CD14-positive monocyte (primary cell): ENCODE measurements at regions not wholly inside any gene's neighbourhood (a gene's known extent, or its start where the extent isn't known, plus 50 kb on each side); places are given as distances from the start of the nearest gene placed in this dataset.

Experiments used
- DNase-seq, 3 donors: peaks; one replicate each; pipeline ENCODE4 v3.0.0-alpha.2; 2011 to 2022
- H2AFZ ChIP-seq: 2 replicates; pipeline ENCODE4 v1.6.0; 2012; ENCODE audit warnings: mild to moderate bottlenecking, low read depth, low read length, inconsistent platforms; ENCODE audit not compliant: insufficient read depth, poor library complexity, severe bottlenecking
- H3K27ac ChIP-seq, 2 donors: 1 replicate in 1 of 2; 2 replicates in 1 of 2; pipeline ENCODE4 v1.5.1; 2012 to 2013; ENCODE audit warnings: low read length in 2 of 2, control low read depth in 1 of 2, inconsistent platforms in 1 of 2, low read depth in 1 of 2, mild to moderate bottlenecking in 1 of 2
- H3K27me3 ChIP-seq, 2 donors: one replicate each; pipeline versions ENCODE4 v1.6.0 to v1.6.1; 2011 to 2013; ENCODE audit warnings: low read length in 2 of 2; ENCODE audit not compliant: control insufficient read depth in 2 of 2, insufficient read depth in 2 of 2
- H3K36me3 ChIP-seq, 2 donors: replicated peaks in 1 of 2; 1 replicate in 1 of 2; 2 replicates in 1 of 2; pipeline versions ENCODE4 v1.5.1 to v1.6.1; 2012 to 2013; ENCODE audit warnings: low read length in 2 of 2, control low read depth in 1 of 2, inconsistent platforms in 1 of 2, mild to moderate bottlenecking in 1 of 2; ENCODE audit not compliant: insufficient read depth in 2 of 2, control insufficient read depth in 1 of 2
- H3K4me1 ChIP-seq, 2 donors: 1 replicate in 1 of 2; 2 replicates in 1 of 2; pipeline versions ENCODE4 v1.5.1 to v1.6.1; 2012 to 2013; ENCODE audit warnings: low read length in 2 of 2, control low read depth in 1 of 2, inconsistent platforms in 1 of 2, mild to moderate bottlenecking in 1 of 2, moderate library complexity in 1 of 2; ENCODE audit not compliant: insufficient read depth in 2 of 2, control insufficient read depth in 1 of 2
- H3K4me2 ChIP-seq: replicated peaks from 2 replicates; pipeline ENCODE3; 2012; ENCODE audit warnings: low read length, moderate library complexity, mild to moderate bottlenecking; ENCODE audit not compliant: poor library complexity, severe bottlenecking; ENCODE audit errors: extremely low read depth
- H3K4me3 ChIP-seq, 3 experiments: fragments of 200-600 bp in 1 of 3; sonication (generic) in 1 of 3; replicated peaks in 1 of 3; 1 replicate in 2 of 3; 2 replicates in 1 of 3; pipeline ENCODE4 v1.5.1; 2011 to 2013; ENCODE audit warnings: low read length in 3 of 3, mild to moderate bottlenecking in 3 of 3, control low read depth in 2 of 3, low read depth in 2 of 3, inconsistent platforms in 1 of 3, moderate library complexity in 1 of 3
- H3K79me2 ChIP-seq: 2 replicates; pipeline ENCODE4 v1.6.0; 2012; ENCODE audit warnings: mild to moderate bottlenecking, control low read depth, inconsistent platforms, low read length, moderate library complexity; ENCODE audit not compliant: insufficient read depth
- H3K9ac ChIP-seq: 2 replicates; pipeline ENCODE4 v1.6.0; 2017; ENCODE audit warnings: low read length, mild to moderate bottlenecking; ENCODE audit not compliant: insufficient read depth, poor library complexity, severe bottlenecking
- H3K9me3 ChIP-seq, 2 donors: replicated peaks in 1 of 2; 1 replicate in 1 of 2; 2 replicates in 1 of 2; pipeline versions ENCODE4 v1.5.1 to v1.6.1; 2012 to 2013; ENCODE audit warnings: low read length in 2 of 2, control low read depth in 1 of 2; ENCODE audit not compliant: control insufficient read depth in 1 of 2, insufficient read depth in 1 of 2
- H4K20me1 ChIP-seq: 2 replicates; pipeline ENCODE4 v1.6.0; 2012; ENCODE audit warnings: mild to moderate bottlenecking, low read length, control low read depth, moderate library complexity; ENCODE audit not compliant: insufficient read depth
- H3K27ac Mint-ChIP-seq, 7 donors: one replicate each; pipeline ENCODE4 v1.8.0; 2020; ENCODE audit warnings: mild to moderate bottlenecking in 7 of 7, mixed read lengths in 7 of 7, moderate library complexity in 6 of 7, inconsistent platforms in 2 of 7
- H3K27me3 Mint-ChIP-seq, 3 donors: one replicate each; pipeline ENCODE4 v1.8.0; 2021 to 2022; ENCODE audit warnings: low read depth in 3 of 3, mild to moderate bottlenecking in 3 of 3, mixed read lengths in 3 of 3, moderate library complexity in 3 of 3, inconsistent platforms in 1 of 3
- H3K36me3 Mint-ChIP-seq, 2 donors: one replicate each; pipeline ENCODE4 v1.8.0; 2020; ENCODE audit warnings: mixed read lengths in 2 of 2, inconsistent platforms in 1 of 2, mild to moderate bottlenecking in 1 of 2
- H3K4me1 Mint-ChIP-seq: one replicate; pipeline ENCODE4 v1.8.0; 2020; ENCODE audit warnings: mild to moderate bottlenecking, mixed read lengths
- H3K4me3 Mint-ChIP-seq, 2 donors: one replicate each; pipeline ENCODE4 v1.8.0; 2020; ENCODE audit warnings: mild to moderate bottlenecking in 2 of 2, mixed read lengths in 2 of 2, moderate library complexity in 1 of 2
- H3K9me3 Mint-ChIP-seq, 7 donors: one replicate each; pipeline ENCODE4 v1.8.0; 2020 to 2022; ENCODE audit warnings: mixed read lengths in 7 of 7, mild to moderate bottlenecking in 6 of 7, moderate library complexity in 6 of 7, inconsistent platforms in 2 of 7
- CTCF ChIP-seq: fragments of 200-600 bp; IDR thresholded peaks from one replicate; pipeline ENCODE4 v1.8.0; 2022; ENCODE audit warnings: antibody characterized with exemption, mild to moderate bottlenecking
- WGBS: methylation state at CpG from one replicate; pipeline ENCODE4 v1.1.5; 2013; ENCODE audit warnings: missing lambda C conversion rate; ENCODE audit not compliant: insufficient coverage; 5-methylcytosine and 5-hydroxymethylcytosine counted together
- intact Hi-C, 2 donors: fragments of 100-400 bp; cut with micrococcal nuclease; formaldehyde crosslinking; loops; one replicate each; pipeline versions ENCODE4 v1.15.0 to v1.15.1; 2023

DNA sequence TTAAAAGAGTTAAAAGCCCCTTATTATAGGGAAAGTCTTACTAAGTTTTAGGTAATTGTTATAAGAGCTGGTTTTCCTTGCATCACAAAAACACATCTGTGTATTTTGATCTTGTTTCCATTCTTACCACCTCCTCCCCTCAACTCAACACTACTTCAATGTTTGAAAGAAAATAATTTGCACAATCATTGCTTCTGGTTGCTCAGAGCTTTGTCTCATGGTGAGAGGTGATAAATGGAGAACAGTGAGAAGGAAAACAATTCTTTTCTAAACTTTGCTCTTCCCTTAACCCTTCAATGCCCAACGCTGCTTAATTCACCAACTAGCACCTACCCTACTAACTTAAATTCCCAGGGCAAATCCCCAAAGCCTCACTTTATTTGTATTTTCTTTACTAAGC is 268.1 kb upstream of the LINC00305 start:
- H3K4me1 Mint-ChIP-seq = peaks cover 6% of the 10 kb centered on the region
- no peak overlapping the region for H3K4me3 Mint-ChIP-seq
- Histone ChIP-seq H3K4me2 (no peak overlapping the region), H3K9ac (no peak overlapping the region), H3K79me2 (no peaks in the 10 kb centered on the region), H3K36me3 (no peaks in the 10 kb centered on the region), H3K4me1 (no peaks in the 10 kb centered on the region), H3K9me3 (peaks cover 0 to 5% of the 10 kb centered on the region in 2 donors), H2AFZ (no peak overlapping the region), H3K4me3 (no peak overlapping the region), H3K27me3 (no peaks in the 10 kb centered on the region), H4K20me1 (no peaks in the 10 kb centered on the region), H3K27ac (no peak overlapping the region)
- intact Hi-C loops = no loop called here
- no peak for DNase-seq
- no peak for TF ChIP-seq CTCF
- peaks cover 0 to 11% (median 4%) of the 10 kb centered on the region in 7 donors for H3K9me3 Mint-ChIP-seq
- H3K27ac Mint-ChIP-seq = no peak overlapping the region
- no peaks in the 10 kb centered on the region for H3K27me3 Mint-ChIP-seq
- WGBS = no CpG with 5 or more reads among the region's 1 CpG
- no peaks in the 10 kb centered on the region for H3K36me3 Mint-ChIP-seq

DNA sequence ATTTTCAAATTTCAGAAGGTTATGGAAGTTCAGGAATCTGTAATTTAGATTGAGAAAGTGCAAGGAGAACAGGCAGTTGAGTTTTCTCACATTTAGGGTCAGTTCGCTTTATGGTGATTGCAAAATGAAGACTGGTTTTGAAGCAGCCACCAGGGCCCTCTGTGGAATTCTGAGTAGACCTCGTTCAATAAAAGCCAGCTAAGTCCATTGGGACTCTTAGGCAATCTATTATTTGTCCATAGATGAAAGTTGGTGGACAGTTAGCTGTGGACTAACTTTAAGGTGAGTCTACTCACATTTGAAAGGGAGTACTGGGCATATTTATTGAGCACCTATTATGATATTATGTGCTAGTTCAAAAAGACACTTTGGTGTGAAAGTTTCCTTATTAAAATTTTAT is 266.3 kb upstream of the LINC00305 start:
- 88% methylated on average over 1 of the region's 2 CpGs for WGBS
- H3K9me3 Mint-ChIP-seq = peaks cover 0 to 9% (median 4%) of the 10 kb centered on the region in 7 donors
- no peaks in the 10 kb centered on the region for H3K27me3 Mint-ChIP-seq
- no peaks in the 10 kb centered on the region for H4K20me1 ChIP-seq
- no peak overlapping the region for H3K4me3 Mint-ChIP-seq
- intact Hi-C loops = no loop called here
- DNase-seq = no peak
- H3K4me1 Mint-ChIP-seq = peaks cover 6% of the 10 kb centered on the region
- H3K4me2 ChIP-seq = no peak overlapping the region
- H3K27me3 ChIP-seq = no peaks in the 10 kb centered on the region
- no peak overlapping the region for H3K9ac ChIP-seq
- H2AFZ ChIP-seq = no peak overlapping the region
- peaks cover 0 to 5% of the 10 kb centered on the region in 2 donors for H3K9me3 ChIP-seq
- no peak overlapping the region for H3K4me3 ChIP-seq
- H3K27ac Mint-ChIP-seq = no peak overlapping the region
- no peaks in the 10 kb centered on the region for H3K36me3 Mint-ChIP-seq
- H3K27ac ChIP-seq = no peak overlapping the region
- no peaks in the 10 kb centered on the region for H3K36me3 ChIP-seq
- H3K79me2 ChIP-seq = no peaks in the 10 kb centered on the region
- TF ChIP-seq CTCF = no peak
- no peaks in the 10 kb centered on the region for H3K4me1 ChIP-seq
